GM12865 (cell line): ENCODE measurements at regions not wholly inside any gene's neighbourhood (a gene's known extent, or its start where the extent isn't known, plus 50 kb on each side); places are given as distances from the start of the nearest gene placed in this dataset.

Experiments
- DNase-seq: peaks from one replicate; pipeline ENCODE4 v3.0.0; 2010; ENCODE audit warnings: low read depth
- H3K4me3 ChIP-seq: 2 replicates; pipeline ENCODE4 v1.5.1; 2011; ENCODE audit warnings: mild to moderate bottlenecking, low read depth, low read length, control low read depth
- TF ChIP-seq, protein P1 (sequence below): IDR thresholded peaks from 2 replicates; pipeline ENCODE4 v1.5.1; 2011; ENCODE audit warnings: low read length, control low read depth, low read depth, inconsistent platforms; ENCODE audit not compliant: insufficient read depth; ENCODE audit errors: missing control alignments

GRCh38 chr3:42022355-42022754, 60.5 kb upstream of the ULK4 start:
- H3K4me3 ChIP-seq, result no peak overlapping the region
- TF ChIP-seq, protein P1, sequence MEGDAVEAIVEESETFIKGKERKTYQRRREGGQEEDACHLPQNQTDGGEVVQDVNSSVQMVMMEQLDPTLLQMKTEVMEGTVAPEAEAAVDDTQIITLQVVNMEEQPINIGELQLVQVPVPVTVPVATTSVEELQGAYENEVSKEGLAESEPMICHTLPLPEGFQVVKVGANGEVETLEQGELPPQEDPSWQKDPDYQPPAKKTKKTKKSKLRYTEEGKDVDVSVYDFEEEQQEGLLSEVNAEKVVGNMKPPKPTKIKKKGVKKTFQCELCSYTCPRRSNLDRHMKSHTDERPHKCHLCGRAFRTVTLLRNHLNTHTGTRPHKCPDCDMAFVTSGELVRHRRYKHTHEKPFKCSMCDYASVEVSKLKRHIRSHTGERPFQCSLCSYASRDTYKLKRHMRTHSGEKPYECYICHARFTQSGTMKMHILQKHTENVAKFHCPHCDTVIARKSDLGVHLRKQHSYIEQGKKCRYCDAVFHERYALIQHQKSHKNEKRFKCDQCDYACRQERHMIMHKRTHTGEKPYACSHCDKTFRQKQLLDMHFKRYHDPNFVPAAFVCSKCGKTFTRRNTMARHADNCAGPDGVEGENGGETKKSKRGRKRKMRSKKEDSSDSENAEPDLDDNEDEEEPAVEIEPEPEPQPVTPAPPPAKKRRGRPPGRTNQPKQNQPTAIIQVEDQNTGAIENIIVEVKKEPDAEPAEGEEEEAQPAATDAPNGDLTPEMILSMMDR, result no peak
- DNase-seq, result no peak

DNA sequence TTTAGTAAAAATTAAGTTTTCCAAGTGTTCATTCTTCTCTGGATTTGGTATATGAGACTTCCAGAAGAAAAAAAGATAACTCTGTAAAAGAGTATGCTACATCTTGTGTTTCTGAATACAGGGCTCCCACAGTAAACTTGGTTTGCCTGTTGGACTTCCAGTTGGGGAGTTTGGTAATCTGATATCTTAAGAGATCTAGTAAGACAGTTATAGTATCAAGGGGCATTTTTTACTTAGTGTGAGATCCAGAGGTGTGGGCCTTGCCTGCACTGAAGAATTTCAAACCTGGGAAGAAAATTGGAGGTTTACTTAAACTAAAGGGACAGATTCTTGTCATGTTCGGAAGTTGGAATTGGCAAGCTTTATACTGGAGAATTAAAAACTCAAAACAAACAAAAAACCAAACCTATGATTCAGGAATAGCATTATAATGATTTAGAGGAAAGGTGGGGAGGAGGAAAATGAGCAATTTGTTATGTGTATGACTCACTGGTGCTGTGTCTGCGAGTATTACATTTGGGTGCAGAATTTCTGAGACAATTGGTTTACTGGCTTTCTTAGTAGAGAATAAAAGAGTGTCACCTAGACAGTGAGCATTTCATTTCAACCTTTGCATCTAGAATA, 58.9 kb upstream of the ULK4 start:
- H3K4me3 ChIP-seq, result no peak overlapping the region
- TF ChIP-seq, protein P1, result no peak
- no peak for DNase-seq

- H3K4me3 ChIP-seq, result no peak overlapping the region
- DNase-seq, result no peak
- TF ChIP-seq, protein P1, result no peak
These were observed 58.0 kb upstream of the ULK4 start for GRCh38 chr3:42019953-42020260.

DNA sequence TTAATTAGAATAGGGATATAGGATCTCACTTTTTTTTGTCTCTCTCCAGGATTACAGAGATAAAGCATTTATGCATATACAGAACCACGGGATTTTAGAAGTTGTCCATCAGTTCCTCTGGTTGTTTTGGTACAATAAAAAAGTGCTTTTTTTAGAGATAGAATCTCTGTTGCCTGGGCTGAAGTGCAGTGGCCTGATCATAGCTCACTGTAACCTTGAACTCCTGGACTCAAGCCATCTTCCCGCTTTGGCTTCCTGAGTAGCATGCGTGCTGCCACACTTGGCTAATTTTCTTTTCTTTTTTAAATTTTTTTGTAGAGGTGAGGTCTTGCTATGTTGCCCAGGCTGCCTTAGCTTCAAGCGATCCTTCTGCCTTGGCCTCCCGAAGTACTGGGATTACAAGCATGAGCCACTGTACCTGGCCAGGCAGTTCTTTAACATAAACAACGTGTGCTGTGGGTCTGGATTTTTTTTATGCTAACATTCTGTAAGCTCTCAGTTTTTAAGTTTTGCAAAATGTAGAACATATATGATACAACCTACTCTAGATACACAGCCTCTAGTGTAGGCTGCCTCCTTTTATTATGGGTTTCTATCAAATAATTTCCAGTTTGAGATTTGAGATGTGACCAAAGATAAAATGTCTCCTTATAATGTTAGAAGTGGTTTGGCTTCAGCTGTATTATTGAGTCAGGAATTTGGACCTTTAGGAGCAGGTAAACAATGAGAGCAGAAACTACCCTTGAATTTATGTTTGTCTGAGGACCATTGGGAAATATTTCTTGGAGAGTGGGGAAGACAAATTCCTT, 57.4 kb upstream of the ULK4 start:
- no peak overlapping the region for H3K4me3 ChIP-seq
- TF ChIP-seq, protein P1, result no peak
- no peak for DNase-seq

DNA sequence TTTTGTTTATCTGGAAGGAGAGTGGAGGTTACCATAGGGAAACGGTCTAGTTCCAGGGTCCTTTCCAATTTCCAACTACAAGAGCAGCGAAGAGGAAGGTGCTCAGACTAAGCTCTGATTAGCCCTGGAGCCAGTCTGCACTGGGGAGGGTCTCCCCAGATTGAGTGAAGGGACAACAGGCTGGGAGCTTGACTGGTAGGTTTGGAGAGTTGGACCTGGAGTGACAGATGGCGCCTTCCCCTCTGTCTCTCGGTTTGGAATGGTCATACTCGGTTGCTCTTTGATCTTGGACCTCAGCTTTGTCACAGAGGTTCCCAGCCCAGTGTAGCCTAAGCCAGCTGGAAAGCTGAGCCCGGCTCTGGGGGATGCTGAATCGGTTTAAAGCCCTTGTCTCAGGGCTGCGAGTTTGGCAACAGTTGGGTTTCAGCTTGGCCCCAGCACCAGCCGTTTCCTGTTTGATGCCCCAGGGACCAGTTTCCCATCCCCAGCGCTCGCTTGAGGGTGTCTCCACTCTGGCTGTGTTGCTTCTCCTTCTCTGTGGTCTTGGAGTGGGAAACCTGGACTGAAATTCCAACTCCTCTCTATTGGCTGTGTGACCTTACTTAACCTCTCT, 53.1 kb upstream of the ULK4 start:
- peak; percentile 70 for DNase-seq
- H3K4me3 ChIP-seq, result peak overlapping the region; percentile 95
- TF ChIP-seq, protein P1, result no peak

- DNase-seq, result peak; percentile 74
- TF ChIP-seq, protein P1, result no peak
- peak overlapping the region; percentile 95 for H3K4me3 ChIP-seq
These were observed 52.6 kb upstream of the ULK4 start for GRCh38 chr3:42014458-42014920.
